T follicular helper cell (primary cell): ENCODE measurements at regions not wholly inside any gene's neighbourhood (a gene's known extent, or its start where the extent isn't known, plus 50 kb on each side); places are given as distances from the start of the nearest gene placed in this dataset.
"Not testable (repeated sequence)": the region's sequence is repeated elsewhere in the genome, so short reads cannot be mapped to it uniquely, and the experiment has no call there.

Experiments used
- DNase-seq: peaks from one replicate; pipeline ENCODE4 v3.0.0-alpha.2; 2020; ENCODE audit warnings: low read depth

DNA sequence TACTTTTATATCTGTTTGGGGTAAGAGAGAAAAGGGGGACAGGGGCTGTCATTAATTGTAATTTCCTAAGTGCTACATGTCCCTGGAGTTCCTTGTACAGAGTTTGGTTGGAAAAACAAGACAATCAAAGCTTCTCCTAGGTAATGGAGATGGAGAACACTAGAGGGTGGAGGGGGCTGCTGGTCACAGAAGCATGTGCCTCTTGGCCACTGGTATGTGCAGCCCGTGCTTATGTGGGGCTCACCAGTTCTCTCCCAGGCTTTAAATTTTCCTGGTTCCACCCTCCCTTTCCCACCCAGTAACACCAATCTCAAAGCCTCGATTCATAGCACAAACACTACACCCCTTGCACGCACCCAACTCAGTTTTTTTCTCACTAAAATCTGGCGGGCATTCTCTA is 165.6 kb downstream of the SAMD5 start:
- no peak for DNase-seq

DNA sequence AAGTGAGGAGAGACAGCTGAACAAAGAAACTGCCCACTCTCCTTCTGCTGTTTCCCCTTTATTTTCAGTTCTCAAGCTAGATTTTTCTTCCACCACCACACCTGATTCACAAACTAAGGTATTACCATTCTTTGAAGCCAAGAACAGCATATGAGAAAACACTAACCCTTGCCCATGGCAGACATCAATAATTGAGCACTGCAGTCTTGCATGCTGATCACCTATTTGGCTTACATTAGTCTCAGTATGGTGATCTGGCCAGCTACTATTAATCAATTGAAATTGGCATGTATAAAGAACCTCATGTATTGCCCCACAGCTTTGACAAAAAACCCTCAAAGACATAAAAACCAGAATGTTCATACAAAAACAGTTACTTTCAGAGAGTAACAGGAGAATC is 166.3 kb downstream of the SAMD5 start:
- no peak for DNase-seq

DNA sequence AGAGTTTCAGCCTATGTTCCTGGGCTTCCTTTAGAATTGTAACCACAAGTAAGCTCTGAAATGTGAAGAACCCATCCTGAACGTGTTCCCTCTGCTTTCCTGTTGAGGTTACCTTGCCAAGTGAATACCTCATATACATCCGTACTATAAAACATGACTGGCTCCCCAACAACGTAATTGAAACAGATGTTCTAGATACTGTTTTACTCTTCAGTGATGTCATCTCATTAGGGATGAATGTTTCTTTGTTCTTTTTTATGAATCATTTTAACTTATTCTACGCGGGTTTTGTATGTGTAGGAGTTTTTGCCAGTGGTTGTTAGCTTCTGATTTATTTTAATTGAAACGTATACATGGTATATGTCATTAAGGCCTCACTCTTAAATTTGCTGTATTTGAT is 166.8 kb downstream of the SAMD5 start:
- no peak for DNase-seq

DNA sequence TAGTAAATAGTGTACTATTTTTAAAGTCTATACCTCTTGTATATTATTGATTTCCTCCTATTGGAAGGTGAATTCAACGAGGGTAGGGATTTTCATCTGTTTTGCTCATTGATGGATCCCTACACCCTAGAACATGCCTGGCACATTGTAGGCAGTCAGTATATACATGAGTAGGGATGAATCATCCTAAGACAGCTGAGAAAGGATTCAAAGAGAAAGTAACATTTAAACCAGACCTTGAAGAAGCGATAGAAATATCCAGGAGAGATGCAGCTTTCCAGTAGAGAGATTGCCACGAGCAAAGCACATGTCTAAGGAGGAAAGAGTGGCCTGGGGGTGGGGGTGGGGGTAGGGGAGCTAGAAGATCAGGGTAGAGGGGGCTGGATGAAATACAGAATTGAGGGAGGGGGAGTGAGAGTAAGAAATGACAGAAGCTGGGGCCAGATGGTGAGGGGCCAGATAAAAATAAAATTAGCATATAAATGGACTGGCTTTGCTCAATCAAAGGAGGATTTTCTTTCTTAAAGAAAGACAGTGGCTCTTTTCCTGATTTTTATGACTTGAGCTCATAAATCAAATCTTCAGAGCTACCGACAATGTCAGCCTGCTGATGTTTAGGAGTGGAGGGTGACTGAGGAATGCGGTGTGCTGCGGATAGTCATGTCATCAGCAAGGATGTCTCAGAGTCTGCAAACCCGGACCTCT is 168.2 kb downstream of the SAMD5 start:
- DNase-seq = no peak

DNA sequence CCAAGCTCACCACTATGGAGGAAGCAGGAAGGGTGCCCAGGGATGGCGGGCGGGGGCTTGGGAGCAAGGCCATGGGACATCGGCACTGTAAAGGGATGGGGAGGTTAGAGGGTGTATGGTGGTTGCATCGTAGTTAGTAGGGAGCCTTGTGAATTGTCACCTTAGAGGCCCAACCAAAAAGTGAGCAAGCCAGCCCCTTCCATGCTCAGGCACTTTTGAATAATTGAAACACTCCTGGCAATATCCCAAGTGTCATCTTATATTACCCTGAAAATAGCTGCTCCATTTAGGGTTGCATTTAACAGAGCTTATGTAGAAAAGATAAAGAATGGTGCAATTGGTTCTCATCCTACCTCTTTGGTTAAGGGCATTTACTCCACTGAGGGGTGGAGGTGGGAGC is 169.2 kb downstream of the SAMD5 start:
- DNase-seq = no peak

DNA sequence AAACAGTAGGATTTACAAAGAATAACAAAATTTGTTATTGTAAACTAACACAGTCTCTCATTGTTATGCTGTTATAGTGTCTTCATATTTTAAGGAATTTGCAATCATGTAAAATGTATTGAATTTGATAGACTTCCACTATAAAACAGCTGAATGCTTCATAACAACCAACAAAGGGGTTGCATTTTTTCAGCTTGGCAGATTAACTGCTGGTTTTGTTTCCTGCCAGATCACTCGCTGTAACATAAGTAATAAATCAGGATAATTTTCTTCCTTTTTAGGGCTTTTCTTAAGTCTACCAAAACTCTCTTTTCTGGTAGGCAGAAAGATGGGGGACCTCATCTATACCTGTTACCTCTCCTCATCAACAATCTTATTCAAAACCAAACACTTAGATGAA is 169.8 kb downstream of the SAMD5 start:
- no peak for DNase-seq

DNA sequence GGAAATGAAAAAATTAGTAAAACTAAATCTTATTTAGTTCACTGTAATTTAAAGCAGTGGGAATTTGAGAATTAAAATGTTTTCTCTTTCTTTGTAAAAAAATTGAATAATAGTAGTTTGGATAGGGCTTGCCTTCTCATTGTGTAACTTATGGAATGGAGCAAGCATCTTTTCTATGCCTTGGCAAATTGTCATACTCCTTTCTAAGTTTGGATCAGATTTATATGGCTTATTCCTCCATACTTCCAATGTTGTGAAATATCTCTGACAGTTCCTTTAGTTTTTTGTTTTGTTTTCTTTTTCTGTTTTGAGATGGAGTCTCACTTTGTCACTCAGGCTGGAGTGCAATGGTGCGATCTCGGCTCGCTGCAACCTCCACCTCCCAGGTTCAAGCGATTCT is 176.4 kb downstream of the SAMD5 start:
- no peak for DNase-seq

DNA sequence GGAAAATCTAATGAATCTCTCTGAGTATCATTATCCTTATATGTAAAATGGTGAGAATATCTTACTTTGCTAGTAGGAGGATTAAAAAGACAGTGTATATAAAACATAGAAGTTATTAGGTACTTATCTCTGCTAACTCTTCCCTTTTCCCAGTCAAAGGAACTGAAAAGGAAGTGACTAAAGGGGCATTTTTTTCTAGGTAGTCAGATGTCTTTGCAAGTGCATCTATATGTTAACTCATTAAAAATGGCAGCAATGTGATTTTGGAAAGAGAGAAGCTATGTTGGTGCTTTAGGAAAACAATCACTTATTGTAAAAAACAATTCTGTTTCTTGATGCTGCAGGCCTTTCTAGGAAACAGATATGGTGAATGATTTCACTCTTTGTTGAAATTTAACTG is 180.9 kb downstream of the SAMD5 start:
- DNase-seq = no peak

DNA sequence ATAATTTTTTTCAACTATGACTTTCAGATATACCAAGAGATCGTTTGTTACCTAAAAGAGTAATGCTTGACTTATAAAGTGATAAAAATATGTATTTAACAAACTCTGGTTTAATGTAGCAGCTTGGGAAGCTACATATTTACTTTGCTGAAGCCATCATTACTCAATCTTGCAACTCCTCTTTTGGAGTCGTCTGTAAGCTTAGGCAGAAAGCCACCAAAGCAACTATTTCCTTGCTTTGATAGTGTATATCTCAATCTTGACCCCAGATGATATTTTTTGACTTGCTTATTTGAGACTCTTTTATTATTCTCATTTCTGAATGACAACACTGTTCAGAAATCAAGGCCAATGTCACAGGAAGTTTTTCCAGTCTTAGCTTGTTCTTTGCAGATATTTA is 183.0 kb downstream of the SAMD5 start:
- no peak for DNase-seq

DNA sequence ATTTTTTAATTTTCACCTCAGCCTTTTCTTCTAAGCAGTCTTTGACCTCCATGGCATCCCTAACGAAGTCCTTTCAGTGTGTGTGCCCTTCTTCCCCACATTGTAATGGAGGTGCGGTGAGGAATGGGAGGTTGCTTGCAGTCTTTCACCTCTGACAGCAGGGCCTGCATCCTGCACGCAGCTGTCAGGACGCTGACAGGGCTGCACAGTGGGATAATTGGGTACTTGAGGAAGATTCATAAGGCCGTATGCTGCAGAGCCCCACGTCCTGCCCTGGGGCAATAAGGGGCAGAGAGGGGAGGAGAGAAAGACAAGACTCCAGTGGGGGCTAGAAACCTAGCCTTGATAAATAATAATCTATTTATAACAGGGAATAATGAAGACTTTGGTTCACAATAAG is 184.7 kb downstream of the SAMD5 start:
- DNase-seq = no peak

DNA sequence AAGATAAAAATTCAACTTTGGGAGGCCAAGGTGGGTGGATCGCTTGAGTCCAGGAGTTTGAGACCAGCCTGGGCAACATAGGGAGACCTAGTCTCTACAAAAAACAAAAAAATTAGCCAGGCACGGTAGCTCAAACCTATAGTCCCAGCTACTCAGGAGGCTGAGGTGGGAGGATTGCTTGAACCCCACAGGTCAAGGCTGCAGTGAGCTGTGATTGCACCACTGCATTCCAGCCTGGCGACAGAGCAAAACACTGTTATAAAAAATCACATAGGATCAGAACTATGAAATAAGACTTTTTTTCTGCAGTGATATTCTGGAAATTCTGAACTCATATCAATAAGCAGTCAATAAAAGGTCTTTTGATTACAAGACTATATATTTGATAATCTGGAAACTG is 186.1 kb downstream of the SAMD5 start:
- DNase-seq = not testable (repeated sequence)

DNA sequence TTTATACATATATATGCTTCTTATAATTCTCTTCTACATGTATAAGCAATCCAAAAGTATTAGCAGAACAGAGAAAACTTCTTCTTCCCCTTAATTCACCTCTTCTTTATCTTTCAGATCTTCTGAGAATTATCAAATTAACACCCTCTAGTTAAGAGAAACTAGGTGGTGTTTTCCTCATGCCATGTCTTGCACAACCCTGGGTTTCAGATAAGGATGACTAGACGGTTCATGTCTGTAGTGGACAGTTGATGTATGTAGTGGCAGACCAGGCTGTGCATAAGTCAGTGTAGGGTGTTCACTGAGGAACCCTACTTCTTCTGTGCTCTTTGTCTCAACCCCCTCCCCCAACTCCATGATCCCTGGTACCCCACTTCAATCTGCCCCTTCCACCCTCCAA is 187.3 kb downstream of the SAMD5 start:
- DNase-seq = no peak

DNA sequence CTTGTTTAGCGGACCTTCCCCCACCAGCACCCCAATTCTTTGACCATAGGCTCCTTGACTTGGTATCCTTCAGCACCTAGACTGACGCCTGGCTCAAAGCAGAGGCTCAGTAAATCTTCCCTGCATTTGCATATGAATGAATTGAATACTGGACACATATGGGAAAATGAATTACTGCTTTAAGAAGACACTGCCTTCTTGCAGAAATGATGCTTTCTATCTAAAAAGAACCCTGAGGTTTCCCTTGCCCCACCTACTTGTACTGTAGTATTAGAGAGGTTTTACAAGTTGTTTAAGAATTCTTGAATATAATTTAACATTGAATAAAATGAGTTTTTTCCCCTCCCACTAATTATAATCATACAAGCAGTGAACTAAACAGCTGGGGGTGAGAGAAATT is 190.7 kb downstream of the SAMD5 start:
- no peak for DNase-seq

DNA sequence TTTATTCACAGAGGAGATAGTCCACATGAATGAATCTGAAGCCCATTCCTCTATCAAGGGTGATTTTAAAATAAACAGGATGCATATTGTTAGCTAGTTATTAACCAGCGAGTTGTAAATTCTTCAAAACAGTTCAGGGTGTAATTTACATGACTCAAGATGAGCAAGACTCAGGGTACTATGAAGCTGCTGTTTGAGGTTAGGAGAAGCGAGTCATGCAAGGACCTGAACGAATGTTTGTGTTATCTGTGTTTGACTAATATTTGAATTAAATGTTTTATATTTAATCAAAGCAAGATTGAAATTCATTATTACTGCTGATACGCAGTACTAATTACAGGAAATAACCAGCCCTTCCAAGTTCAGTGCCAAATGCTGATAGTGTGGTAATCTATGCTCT is 191.1 kb downstream of the SAMD5 start:
- DNase-seq = no peak

DNA sequence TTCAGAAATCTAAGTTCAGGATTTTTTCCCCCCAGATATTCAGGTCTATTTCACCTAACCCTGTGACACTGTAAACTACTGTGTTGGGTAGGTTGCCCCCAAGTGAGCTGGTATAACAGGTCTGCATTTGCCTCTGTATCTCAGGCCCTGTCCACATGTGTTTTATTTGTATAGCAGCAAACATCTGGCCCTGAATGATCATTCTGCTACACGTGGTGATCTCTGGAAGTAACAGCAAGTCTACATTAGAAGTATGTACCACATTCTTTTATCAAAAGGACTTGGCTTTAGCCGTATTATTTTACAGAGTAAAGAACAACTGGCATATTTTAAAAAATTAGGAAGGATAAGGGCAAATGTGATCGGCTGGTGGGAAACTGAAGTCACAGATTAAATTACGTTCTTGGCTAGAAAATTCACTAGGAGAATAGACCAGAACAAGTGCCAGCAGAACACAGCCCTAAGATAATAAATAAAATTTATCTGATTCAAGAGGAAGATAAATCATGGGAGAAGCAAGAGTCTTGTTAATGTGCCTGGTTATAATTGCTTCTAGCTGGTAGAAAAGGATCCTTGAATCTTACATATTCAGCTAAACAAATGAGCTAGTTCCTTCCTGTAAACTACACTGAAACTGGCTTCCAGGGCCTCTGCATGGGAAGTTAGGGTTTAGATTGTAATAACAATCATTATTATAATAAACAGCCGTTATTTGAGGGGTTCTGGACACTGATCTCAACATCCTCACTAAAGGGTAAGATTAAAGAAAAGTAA is 192.1 kb downstream of the SAMD5 start:
- DNase-seq = no peak

DNA sequence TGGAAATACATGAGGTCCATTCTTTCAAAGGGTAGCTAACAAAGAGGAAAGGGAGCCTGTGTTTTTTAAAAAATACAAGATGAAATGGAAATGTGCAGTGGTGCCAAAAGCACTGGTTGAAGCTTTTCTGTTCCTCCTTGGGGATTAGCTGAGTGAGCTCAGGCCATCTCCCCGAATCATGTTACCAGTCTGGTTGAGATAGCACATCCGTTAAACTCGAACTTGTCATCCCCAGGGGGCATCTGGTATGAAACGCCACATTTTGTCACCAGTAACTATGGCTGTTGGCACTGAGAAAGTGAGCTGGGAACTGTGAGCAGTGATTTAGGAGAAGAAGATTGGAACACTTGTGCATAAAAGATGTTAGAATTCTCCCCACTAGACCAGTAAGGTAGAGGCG is 196.2 kb downstream of the SAMD5 start:
- DNase-seq = no peak

DNA sequence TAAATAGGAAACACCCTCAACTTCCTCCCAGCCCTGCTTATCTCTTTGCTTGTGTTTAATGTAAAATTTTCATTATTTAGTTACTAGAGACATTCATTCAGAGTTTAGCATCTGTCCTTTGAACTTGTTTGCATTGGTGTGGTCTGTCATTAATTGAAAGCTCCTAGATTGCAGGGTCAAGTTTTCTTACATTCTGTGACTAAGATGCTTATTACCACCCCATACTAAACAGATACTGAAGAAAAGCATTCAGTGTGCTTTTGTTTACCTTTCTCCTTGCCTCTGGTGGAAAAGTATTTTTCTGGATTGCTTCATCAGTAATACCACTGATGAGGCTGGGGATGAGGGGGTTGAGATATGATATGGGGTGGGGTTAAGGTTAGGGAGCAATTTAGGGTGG is 199.0 kb downstream of the SAMD5 start:
- no peak for DNase-seq

DNA sequence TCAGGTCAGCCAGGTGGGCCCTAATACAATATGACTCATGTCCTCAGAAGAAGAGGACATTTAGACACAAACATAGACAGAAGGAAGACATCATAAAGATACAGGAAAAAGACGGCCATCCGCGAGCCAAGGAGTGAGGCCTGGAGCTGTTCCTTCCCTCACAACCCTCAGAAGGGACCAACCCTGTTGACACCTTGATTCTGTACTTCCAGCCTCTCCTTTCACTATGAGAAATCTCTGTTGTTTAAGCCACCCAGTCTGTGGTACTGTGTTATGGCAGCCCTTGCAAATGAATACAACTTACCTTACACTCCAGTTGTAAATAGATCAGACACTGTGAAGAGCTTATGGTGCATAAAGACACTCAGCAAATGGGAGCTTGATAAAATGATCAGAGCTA is 199.7 kb downstream of the SAMD5 start:
- DNase-seq = no peak

DNA sequence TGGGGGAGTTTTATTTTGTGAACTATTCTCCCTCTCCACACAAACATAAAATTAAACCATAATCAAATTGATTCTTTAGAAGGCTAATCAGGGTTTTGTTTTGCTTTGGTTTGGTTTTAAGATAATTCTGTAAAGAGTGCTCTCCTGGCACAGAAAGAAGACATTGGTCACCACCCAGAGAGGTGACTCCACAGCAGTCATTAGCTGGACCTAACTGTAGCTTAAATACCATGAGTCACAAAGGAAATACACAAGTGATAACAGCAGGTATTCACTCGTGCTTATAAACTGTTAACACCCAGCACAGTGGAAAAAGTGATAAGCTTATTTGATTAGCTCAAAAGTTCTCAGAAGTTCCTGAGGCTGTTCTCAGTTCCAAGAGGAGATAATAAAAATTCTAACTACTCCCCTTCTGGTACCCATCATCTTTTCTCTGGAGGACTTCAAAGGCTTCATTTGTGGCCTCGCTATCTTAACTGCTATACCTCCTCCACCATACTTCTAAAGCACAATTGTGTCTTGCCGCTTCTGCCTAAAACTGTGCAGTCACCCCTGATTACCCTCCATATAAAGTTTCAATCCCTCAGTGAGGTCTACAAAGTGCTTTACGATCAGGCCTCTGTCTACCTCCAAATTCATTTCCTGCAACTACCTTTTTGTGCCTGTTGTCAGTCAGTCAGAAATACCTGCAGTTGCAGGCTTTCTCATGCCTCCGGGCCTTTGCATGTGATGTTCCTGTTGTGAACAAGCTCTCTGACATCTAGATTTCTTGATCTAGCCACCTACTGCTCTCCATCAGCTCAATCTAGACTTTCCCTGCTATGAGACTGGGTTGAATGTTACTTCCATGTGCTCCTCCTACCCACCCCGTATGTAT is 201.1 kb downstream of the SAMD5 start:
- no peak for DNase-seq

DNA sequence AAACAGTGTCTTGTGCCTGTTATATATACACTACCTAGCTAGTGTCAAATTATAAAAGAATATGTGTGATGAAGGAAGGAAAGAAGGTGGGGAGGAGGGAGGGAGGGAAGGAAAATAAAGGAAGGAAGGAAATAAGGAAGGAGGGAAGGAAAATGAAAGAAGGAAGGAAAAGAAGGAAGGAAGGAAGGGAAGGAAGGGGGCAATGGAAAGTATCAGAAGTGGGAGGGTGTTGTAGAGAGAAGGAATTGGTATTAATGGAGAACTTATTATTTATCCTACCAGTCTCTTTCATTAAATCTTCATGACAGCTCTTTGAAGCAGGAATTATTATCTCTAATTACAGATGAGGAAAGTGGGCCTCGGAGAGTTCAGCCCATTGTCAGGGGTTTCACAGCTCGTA is 202.4 kb downstream of the SAMD5 start:
- no peak for DNase-seq

DNA sequence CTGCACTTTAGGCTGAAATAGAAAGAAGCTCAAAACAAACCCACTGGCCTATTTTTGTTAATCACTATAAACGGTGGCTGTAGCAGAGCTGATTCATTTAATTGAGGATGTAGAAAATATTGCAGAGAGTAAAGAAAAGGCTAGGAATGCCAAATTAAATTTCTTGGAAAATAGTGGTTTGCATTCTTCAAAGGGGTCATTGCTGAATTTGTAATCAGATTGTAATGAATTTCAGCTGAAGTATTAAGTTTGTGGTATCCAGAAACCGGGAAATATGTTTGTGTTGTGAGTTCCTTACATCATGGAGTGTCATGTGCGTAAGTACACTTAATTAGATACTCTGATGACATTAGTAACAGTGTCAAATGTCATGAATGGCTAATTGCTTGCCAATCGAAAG is 203.0 kb downstream of the SAMD5 start:
- DNase-seq = no peak

DNA sequence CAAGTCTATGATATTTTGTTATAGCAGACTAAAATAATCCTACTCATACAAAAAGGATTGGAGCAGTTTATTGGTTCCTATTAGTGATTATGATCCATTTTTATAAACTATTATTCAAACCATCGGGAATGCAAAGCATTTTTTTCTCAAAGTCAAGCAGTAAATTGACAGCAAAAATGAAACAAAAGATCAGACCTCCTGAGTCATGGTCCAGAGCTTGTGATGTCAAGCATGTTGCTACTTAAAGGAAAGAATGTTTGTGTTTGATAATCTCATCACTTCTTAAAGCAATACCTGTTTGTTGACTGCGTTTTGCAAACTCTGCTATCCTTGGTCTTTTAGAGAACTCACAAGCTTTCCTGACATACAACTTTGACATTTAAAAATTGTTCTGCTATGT is 204.4 kb downstream of the SAMD5 start:
- no peak for DNase-seq

DNA sequence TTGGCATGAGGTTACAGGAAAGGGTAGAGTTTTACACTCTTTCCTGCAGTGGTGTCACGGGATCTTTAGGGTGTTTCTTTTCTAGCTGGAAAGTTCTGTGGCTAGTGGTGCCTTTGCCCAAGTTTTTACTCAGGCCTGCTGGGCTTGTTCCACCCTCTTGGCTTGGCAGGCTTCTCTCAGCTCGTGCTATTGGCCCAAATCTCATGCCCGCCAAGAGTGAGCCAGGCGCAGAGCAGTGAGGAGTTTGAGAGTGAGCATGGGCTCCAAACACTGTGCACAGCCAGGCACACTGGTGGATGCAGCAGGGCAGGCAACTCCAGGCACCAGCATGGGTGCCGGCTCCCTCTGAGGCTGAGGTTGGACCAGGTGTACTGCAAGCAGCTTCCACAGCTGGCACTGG is 206.5 kb downstream of the SAMD5 start:
- DNase-seq = no peak
